ENCODE measurements at regions not wholly inside any gene's neighbourhood (a gene's known extent, or its start where the extent isn't known, plus 50 kb on each side); places are given as distances from the start of the nearest gene placed in this dataset.
"Not testable (repeated sequence)": the region's sequence is repeated elsewhere in the genome, so short reads cannot be mapped to it uniquely, and the experiment has no call there.

GRCh38 chr3:75938921-75939320, 153.6 kb upstream of the ZNF717 start:
- no peak for FAIRE-seq
- DNase-seq (ENCODE audit: insufficient read length, low spot score), result no peak
- no peak for TF ChIP-seq POU2F2 (IDR thresholded peaks at IDR 0.05; ENCODE audit: low read depth, low read length)
- TF ChIP-seq PAX5 (IDR thresholded peaks at IDR 0.05; ENCODE audit: insufficient read depth, low read length, severe bottlenecking), result no peak
- TF ChIP-seq SPI1 (IDR thresholded peaks at IDR 0.05; ENCODE audit: low read depth, low read length), result no peak
- no peak for TF ChIP-seq POLR2AphosphoS5 (IDR thresholded peaks at IDR 0.05; ENCODE audit: low read depth, low read length)
- TF ChIP-seq TAF1 (IDR thresholded peaks at IDR 0.05; ENCODE audit: low read depth, low read length), result no peak
- TF ChIP-seq POLR2A (IDR thresholded peaks at IDR 0.05; ENCODE audit: low read depth, low read length), result no peak

- TF ChIP-seq SPI1 (IDR thresholded peaks at IDR 0.05; ENCODE audit: low read depth, low read length), result no peak
- TF ChIP-seq POU2F2 (IDR thresholded peaks at IDR 0.05; ENCODE audit: low read depth, low read length), result no peak
- no peak for TF ChIP-seq POLR2A (IDR thresholded peaks at IDR 0.05; ENCODE audit: low read depth, low read length)
- no peak for TF ChIP-seq POLR2AphosphoS5 (IDR thresholded peaks at IDR 0.05; ENCODE audit: low read depth, low read length)
- TF ChIP-seq TAF1 (IDR thresholded peaks at IDR 0.05; ENCODE audit: low read depth, low read length), result no peak
- TF ChIP-seq PAX5 (IDR thresholded peaks at IDR 0.05; ENCODE audit: insufficient read depth, low read length, severe bottlenecking), result no peak
- no peak for DNase-seq (ENCODE audit: insufficient read length, low spot score)
- FAIRE-seq, result no peak
These were observed 166.6 kb upstream of the ZNF717 start for GRCh38 chr3:75951941-75952340.

GRCh38 chr3:75960031-75960430, 174.7 kb upstream of the ZNF717 start:
- not testable (repeated sequence) for DNase-seq (ENCODE audit: insufficient read length, low spot score); FAIRE-seq

DNA sequence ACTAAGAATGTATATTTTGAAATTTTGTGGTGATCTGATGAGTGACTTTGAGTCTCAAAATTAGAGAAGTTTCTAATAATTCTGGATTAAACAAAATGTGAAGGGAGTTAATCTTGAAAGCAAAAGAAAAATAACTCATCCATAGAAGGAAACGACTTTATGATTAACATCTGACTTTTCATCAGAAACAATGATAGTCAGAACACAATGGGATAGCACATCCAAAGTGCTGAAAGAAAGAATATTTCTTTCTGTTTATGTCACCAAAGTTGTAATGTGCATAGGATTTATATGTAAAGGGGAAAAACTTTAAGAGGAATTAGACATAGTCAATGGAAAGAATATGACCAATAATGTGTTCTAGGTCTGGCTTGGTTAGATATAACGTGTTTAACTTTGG, 176.7 kb upstream of the ZNF717 start:
- not testable (repeated sequence) for FAIRE-seq; DNase-seq (ENCODE audit: insufficient read length, low spot score)

- FAIRE-seq, result no peak
These were observed 181.7 kb upstream of the ZNF717 start for GRCh38 chr3:75967071-75967470.

DNA sequence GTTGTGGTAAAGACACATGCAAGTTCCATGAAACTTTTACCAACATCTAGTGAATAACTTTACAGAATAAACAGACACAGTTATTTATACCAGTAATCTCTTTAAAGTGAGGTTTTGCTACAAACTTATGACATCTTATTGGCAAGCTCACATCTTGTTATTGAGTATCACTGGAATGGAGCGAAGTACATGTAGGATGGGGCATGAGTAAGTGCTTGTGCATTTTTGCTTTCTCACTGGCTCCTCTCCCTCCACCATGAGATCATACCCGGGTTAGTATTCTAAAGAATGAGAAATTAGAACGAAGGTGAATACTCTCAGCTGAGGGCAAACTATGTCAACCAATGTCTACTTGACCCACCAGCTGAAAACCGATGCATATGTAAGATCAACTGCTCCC, 193.3 kb upstream of the ZNF717 start:
- TF ChIP-seq POU2F2 (IDR thresholded peaks at IDR 0.05; ENCODE audit: low read depth, low read length) (no peak), TAF1 (IDR thresholded peaks at IDR 0.05; ENCODE audit: low read depth, low read length) (no peak), POLR2A (IDR thresholded peaks at IDR 0.05; ENCODE audit: low read depth, low read length) (no peak), POLR2AphosphoS5 (IDR thresholded peaks at IDR 0.05; ENCODE audit: low read depth, low read length) (no peak), PAX5 (IDR thresholded peaks at IDR 0.05; ENCODE audit: insufficient read depth, low read length, severe bottlenecking) (no peak)
- DNase-seq (ENCODE audit: insufficient read length, low spot score) (no peak), FAIRE-seq (no peak)

More at GRCh38 chr3:75967071-75967470, 181.7 kb upstream of the ZNF717 start:
- no peak for TF ChIP-seq POLR2A (IDR thresholded peaks at IDR 0.05; ENCODE audit: low read depth, low read length)
- no peak for TF ChIP-seq TAF1 (IDR thresholded peaks at IDR 0.05; ENCODE audit: low read depth, low read length)
- TF ChIP-seq SPI1 (IDR thresholded peaks at IDR 0.05; ENCODE audit: low read depth, low read length), result no peak
- no peak for TF ChIP-seq POU2F2 (IDR thresholded peaks at IDR 0.05; ENCODE audit: low read depth, low read length)
- TF ChIP-seq POLR2AphosphoS5 (IDR thresholded peaks at IDR 0.05; ENCODE audit: low read depth, low read length), result no peak
- TF ChIP-seq PAX5 (IDR thresholded peaks at IDR 0.05; ENCODE audit: insufficient read depth, low read length, severe bottlenecking), result no peak
- DNase-seq (ENCODE audit: insufficient read length, low spot score), result no peak

GRCh38 chr3:75981401-75981800, 196.1 kb upstream of the ZNF717 start:
- FAIRE-seq (no peak), DNase-seq (ENCODE audit: insufficient read length, low spot score) (no peak)
- TF ChIP-seq PAX5 (IDR thresholded peaks at IDR 0.05; ENCODE audit: insufficient read depth, low read length, severe bottlenecking) (no peak), POLR2AphosphoS5 (IDR thresholded peaks at IDR 0.05; ENCODE audit: low read depth, low read length) (no peak), POU2F2 (IDR thresholded peaks at IDR 0.05; ENCODE audit: low read depth, low read length) (no peak), TAF1 (IDR thresholded peaks at IDR 0.05; ENCODE audit: low read depth, low read length) (no peak), SPI1 (IDR thresholded peaks at IDR 0.05; ENCODE audit: low read depth, low read length) (no peak), POLR2A (IDR thresholded peaks at IDR 0.05; ENCODE audit: low read depth, low read length) (no peak)

DNA sequence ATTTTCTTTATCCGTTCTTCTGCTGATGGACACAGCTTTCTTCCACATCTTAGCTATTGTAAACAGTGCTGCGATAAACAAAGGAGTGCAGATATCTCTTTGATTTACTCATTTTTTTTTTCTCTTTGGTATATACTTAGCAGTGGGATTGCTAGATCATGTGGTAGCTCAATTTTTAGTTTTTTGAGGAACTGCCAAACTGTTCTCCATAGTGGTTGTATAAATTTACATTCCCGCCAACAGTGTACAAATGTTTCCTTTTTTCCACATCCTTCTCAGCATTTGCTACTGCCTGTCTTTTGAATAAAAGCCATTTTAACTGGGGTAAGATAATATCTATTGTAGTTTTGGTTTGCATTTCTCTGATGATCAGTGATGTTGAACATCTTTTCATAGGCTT, 196.8 kb upstream of the ZNF717 start:
- TF ChIP-seq SPI1 (IDR thresholded peaks at IDR 0.05; ENCODE audit: low read depth, low read length), result no peak
- DNase-seq (ENCODE audit: insufficient read length, low spot score), result no peak
- no peak for FAIRE-seq

- FAIRE-seq (no peak), DNase-seq (ENCODE audit: insufficient read length, low spot score) (no peak)
- TF ChIP-seq POLR2A (IDR thresholded peaks at IDR 0.05; ENCODE audit: low read depth, low read length), result no peak
- no peak for TF ChIP-seq SPI1 (IDR thresholded peaks at IDR 0.05; ENCODE audit: low read depth, low read length)
- TF ChIP-seq TAF1 (IDR thresholded peaks at IDR 0.05; ENCODE audit: low read depth, low read length), result no peak
- no peak for TF ChIP-seq POLR2AphosphoS5 (IDR thresholded peaks at IDR 0.05; ENCODE audit: low read depth, low read length)
- TF ChIP-seq POU2F2 (IDR thresholded peaks at IDR 0.05; ENCODE audit: low read depth, low read length), result no peak
- TF ChIP-seq PAX5 (IDR thresholded peaks at IDR 0.05; ENCODE audit: insufficient read depth, low read length, severe bottlenecking), result no peak
These were observed 197.8 kb upstream of the ZNF717 start for GRCh38 chr3:75983111-75983510.

GRCh38 chr3:75983609-75984290, 198.4 kb upstream of the ZNF717 start:
- DNase-seq (ENCODE audit: insufficient read length, low spot score), result no peak
- FAIRE-seq, result no peak
- TF ChIP-seq POU2F2 (IDR thresholded peaks at IDR 0.05; ENCODE audit: low read depth, low read length) (no peak), TAF1 (IDR thresholded peaks at IDR 0.05; ENCODE audit: low read depth, low read length) (no peak)

DNA sequence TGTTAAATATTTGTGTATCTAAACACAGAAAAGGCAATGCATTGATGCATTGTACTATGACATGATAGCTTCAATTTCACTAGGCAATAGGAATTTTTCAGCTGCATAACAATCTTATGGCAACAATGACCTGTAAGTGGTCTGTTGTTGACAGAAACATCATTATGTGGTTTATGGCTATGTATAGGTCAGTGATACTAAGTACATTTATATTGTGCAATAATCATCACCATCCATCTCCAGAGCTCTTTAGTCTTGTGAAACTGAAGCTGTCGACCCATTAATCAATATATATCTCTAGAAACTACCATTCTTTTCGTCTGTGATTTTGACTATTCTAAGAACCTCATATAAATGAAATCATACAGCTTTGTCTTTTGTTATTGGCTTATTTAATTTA, 200.1 kb upstream of the ZNF717 start:
- DNase-seq (ENCODE audit: insufficient read length, low spot score), result no peak
- FAIRE-seq, result no peak
- no peak for TF ChIP-seq POU2F2 (IDR thresholded peaks at IDR 0.05; ENCODE audit: low read depth, low read length)
- TF ChIP-seq POLR2AphosphoS5 (IDR thresholded peaks at IDR 0.05; ENCODE audit: low read depth, low read length), result no peak
- TF ChIP-seq TAF1 (IDR thresholded peaks at IDR 0.05; ENCODE audit: low read depth, low read length), result no peak
- TF ChIP-seq SPI1 (IDR thresholded peaks at IDR 0.05; ENCODE audit: low read depth, low read length), result no peak
- TF ChIP-seq POLR2A (IDR thresholded peaks at IDR 0.05; ENCODE audit: low read depth, low read length), result no peak
- TF ChIP-seq PAX5 (IDR thresholded peaks at IDR 0.05; ENCODE audit: insufficient read depth, low read length, severe bottlenecking), result no peak
